ENCODE measurements at regions not wholly inside any gene's neighbourhood (a gene's known extent, or its start where the extent isn't known, plus 50 kb on each side); places are given as distances from the start of the nearest gene placed in this dataset.

GRCh38 chr2:155190342-155190741 is 491.8 kb downstream of the KCNJ3 start:
- TF ChIP-seq CTCF (conservative IDR thresholded peaks at IDR 0.05; ENCODE audit: low read length) (no peak), EZH2phosphoT487 (IDR thresholded peaks at IDR 0.05; ENCODE audit: borderline replicate concordance) (no peak)
